Stimulated activated CD8-positive, alpha-beta memory T cell treated with anti-CD3 and anti-CD28 coated beads, Interleukin-15, amount 100 ng/mL, for 48 hours (primary cell): ENCODE measurements at regions not wholly inside any gene's neighbourhood (a gene's known extent, or its start where the extent isn't known, plus 50 kb on each side); places are given as distances from the start of the nearest gene placed in this dataset.

ENCODE experiments used
- DNase-seq, 2 donors: peaks; one replicate each; pipeline ENCODE4 v3.0.0-alpha.2; 2020; ENCODE audit warnings: low read depth in 2 of 2

DNA sequence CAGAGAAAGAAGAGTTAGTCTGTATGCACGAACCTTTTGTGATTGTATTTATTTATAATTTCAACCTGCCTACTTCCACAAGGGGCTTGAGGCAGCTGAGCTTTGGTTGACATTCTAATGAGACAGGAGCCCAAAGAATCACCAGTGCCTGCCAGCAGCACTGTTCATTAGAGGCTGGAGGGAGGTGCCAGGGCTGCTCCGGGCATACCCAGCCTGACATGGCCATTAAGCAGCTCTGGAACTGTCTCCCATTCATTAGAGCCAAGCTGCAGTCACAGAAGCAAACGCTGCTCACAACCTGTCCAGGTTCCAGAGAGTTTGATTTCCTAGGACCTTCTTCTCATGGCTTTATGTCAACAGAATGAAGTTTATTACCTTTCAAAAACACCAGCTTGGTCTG, 425.5 kb downstream of the RFC3 start:
- DNase-seq: no peak

DNA sequence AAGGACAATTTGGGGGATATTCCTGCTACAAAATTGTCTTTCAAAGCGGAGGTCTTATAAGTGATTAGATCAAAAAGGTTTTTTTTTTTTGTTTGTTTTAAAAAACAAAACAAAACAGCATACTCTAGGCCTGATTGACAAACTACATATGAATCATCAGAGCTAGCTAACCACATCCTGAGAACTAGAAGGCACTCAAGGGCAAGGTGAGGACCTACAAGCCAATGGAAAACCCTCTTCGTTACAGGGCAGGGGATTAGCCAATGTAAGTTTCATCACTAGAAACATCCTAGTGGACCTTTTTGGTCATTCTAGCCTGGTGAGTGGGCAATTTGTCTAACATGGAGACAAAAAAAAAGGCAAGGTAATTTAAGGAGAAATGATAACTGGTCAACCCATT, 428.6 kb downstream of the RFC3 start:
- no peak for DNase-seq

DNA sequence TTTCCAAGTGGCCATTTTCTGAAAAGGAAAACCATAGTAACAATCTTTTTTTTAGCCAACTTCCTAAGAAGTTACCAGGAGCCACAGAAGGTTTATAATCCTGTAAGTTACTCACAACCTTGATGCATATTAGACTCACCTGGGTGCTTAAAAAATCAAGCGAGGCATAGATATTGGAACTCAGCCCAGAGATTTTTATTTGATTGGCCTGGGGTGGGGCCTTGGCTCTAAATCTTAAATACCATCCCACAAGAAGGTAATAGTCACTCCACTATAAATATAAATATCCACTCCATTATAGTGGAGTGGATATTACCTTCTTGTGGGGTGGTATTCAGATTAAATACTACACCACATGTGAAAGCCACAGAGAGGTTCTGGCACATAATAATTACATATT, 429.6 kb downstream of the RFC3 start:
- DNase-seq: no peak

DNA sequence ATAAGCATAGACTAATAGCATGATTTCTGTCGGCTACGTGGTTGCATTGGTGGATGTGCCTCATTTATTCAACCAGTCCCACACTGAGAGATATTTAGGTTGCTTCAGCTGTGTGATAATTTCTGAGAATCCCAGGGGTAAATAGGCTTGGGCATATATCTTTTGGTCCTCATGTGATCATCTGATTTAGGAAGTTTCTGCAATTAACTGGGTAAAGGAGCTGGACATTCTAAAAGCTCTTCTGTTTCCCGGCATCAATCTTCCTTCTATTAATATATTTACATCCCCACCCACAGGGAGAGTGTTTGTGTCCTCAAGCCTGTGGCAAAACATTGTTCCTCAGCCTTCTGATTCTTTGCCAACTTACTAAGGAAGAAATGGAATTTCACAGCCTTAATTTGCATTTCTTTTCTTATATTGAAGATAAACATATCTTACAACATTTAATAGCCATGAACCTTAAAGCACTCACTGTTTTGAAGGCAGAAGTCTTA, 431.6 kb downstream of the RFC3 start:
- no peak for DNase-seq

DNA sequence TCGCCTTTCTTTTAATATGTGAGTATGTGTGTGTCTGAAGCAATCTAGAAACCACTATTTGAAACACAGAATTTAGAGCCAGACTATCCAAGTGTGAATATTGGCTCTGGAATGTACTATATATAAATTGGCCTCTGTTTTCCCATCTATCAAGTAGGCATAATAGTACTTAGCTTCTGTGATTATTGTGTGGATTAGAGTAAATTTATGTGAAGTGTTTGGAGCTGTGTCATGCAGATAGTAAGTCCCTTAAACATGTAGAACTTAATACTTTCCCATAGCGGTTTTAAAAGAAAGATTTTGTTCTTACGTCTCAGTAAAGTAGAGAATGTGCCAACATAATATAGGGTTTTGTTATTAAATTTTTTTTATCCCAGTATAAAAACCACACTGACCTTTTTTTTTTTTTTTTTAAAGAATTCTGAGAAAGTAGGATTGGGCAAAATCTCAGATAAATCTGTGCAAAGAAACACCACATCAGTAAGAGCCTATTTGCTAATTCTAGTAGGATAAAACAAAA, 432.3 kb downstream of the RFC3 start:
- no peak for DNase-seq

DNA sequence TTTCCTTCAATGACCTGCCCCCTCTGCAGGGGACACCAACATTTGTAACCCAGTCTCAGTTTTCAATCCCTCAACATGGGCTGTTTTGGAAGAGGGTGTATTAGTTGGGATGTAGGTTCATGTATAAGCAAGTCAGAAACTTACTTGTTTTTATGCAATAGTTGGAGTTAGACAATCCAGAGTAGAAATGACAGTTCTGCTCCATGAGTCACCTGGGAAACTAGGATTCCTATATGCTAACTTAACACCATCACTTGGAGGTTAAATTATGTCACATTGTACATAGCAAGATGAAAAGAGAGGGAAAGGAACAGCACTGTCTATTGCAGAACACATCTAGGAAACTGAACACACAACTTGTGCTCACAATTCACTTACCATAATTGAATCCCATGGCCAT, 436.4 kb downstream of the RFC3 start:
- no peak for DNase-seq

DNA sequence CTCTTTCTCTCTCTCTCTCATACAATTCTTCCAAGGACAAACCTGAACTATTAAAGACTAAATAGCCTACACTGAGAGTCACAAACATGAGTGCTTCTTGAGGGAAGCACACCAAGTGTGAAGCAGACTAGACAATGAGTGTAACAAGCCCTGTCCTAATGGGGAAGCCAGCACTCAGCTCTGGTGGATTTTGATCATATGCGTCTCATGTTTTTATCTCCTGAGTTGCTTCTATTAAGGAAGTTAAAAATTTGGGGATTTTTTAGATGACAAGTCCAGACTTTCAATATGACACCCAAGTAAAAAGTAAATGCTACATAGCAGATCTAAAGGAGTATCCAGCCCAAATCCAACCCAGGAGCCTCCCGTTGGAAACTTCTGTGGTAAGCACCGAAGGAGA, 437.8 kb downstream of the RFC3 start:
- DNase-seq: no peak

DNA sequence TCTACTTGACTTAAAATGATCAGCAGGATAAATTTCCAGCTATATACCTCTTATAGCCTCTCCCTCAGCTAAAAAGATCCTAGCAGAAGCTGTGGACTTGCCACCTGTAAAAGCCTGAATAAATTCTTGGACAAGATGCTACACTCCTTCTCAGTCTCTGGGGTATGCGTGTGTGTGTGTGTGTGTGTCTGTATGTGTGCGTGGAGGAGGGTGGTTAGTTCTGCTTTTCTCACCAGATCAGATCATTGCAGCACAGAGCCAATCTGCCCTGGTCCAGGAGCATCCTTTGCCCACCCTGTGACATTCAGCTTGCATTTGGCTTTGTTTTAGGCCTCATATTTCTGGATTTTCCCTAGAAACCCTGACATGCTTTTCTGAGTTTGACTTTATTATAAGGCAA, 438.3 kb downstream of the RFC3 start:
- DNase-seq: no peak

DNA sequence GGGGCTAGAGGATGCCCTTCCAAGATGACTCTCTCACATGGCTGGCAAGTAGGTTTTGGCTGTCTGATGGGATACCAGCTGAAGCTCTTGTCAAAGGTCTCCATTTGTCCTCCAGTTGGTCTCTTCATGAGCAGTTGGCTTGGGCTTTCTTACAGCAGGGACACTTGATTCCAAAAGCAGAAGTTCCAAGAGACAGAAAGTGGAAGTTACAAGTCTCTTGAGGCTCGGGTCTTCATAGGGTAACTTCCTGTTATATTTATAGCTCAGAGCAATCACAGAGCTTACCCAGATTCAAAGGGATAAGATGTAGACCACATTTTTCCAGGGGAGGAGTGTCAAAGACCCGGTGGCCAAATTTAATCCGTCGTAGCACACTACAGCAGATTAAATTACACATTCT, 440.0 kb downstream of the RFC3 start:
- no peak for DNase-seq

DNA sequence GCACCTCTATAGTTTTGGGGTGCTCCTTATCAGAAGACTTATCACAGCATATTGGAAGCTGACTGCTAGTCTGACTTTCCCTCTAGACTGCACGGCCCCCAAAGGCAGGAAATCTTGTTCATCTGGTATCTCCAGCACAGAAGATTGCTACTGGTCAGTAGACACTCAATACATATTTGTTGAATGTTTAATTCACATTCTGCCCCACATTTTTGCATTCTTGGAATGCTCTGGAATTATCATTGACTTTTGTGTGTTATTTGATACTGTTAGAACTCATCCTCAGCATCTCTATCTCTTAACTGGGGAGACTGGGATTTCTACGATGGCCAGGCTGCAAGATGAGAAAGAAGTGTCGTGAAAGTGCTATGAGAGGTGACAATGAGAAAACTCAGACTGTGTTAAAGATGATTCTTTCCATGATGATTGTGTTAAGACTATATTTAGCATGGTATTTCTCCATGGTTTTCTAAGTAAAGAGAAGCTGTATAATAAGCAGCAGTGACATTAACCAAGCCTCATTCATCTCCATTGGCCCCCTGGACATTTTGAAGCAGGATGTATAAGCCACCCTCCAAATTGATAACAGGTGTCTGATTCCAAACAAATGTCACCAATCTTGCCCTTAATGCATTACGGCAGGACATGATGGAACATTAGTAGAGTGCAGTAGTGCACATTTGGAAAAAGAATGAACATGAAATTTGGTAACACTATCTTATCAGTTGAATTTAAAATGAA, 440.9 kb downstream of the RFC3 start:
- no peak for DNase-seq

DNA sequence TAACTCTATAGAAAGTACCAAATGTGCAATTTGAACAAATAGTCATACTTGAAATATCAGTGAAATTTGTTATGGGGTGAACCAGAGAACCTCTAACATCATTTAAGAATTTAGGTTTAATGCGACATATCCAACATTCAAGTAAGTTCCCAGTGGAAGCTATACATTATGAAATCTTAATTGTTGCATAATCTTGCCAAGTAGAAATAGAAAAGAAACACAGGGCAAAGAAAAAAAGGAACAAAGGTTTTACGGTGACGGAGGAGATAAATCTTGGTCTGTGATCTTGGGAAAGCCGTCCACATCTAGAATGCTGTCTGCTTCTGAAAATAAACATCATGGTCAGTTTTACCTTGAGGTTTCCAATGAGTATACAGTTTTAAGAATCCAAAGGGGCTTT, 445.7 kb downstream of the RFC3 start:
- no peak for DNase-seq

DNA sequence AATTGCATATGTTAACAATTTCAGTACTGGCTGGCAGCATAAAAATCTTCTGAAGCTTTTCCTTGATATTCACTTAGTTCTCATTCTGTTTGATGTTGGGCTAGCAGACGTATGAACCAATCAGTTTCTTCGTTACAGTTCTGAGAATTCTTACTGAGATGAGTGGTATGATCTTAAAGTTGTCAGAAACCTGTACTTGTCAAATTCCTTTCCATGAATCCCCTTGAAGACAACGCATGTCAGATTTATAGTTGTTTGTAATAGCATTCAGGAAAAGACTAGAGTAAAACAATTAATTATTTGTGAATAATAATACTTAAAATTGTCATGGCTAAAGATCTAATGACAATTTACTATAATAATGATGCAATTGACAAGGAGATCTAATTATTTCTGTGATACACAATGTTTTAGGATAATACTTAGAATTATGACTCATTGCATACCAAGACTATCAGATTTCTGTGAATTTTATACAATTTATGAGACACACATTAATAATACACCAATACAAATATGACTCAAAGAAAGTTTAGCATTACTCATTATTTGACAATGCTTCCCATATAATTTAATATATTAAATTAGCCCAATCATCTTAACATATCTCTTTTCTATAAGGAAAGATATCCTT, 447.2 kb downstream of the RFC3 start:
- no peak for DNase-seq

DNA sequence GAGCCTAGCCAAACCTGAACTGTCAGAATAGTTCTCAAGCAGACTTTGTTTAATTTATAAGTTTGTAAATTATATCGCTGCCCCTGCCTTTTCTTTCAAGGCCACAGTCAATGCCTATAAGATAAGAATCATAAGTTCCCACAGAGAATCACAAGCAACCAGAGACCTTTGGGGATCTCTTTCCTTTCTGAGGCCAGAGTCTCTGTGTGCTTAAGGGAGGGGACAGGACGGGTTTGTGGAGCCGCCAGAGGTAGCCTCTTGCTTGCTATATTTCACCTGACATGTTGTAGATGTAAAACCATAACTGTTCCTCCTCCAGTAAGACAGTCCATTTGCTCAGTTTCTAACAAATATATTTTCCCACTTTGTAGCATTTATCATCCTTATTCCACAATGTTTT, 458.8 kb downstream of the RFC3 start:
- DNase-seq: no peak

DNA sequence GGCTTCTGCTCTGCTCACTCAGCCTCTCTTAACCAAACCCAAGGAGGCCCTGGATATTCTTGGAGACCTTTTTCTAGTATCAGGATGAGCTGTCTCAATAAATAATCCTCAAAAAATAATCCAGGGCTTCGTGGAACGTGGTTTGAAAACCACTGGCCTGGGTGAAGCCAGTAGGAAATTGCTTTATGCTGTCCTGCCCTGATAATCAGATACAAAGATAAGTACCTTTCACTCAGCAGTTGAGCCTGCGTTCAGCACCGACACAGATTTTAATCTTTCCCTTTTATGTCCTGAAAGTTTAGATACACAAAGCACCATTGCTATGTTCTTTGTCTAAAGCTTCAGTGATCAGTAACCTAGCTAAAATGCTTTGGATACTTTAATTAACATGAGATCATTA, 460.0 kb downstream of the RFC3 start:
- DNase-seq: no peak

DNA sequence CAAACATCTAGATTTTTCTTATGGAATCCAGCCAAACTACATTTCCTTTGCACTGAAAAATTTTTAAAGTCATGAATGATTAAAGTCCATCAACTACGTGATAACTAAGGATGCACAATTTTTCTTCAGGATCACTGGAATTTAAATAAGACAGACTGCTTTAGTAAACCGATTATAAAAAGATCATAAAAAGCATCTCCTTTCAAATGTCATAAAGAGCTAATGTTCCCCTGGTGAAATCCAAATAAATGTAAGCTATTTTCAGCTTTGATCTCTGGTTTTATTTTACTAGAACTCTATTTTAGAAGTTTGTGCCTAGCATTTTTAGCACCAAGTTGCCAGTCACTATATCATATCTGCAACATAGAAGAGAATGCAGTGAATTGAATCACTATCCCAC, 460.8 kb downstream of the RFC3 start:
- DNase-seq: no peak

DNA sequence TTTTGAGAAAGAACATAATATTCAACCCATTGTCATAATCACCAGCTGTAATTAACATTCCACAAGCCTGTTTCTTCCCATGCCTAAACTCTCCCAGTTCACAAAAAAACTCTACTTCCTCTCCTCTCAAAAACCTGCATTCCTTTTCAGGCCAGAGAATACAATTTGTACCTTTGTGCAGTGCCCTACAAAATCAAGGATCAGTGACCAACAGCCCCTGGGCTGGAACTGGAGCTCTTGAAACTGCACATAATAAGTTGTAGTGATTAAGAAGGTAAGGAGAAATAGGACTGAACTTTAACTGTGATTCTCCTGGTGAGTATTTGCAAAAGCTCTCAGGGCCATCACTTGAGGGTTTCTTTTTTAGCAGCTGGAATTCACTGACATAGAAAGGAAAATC, 472.7 kb downstream of the RFC3 start:
- DNase-seq: no peak

DNA sequence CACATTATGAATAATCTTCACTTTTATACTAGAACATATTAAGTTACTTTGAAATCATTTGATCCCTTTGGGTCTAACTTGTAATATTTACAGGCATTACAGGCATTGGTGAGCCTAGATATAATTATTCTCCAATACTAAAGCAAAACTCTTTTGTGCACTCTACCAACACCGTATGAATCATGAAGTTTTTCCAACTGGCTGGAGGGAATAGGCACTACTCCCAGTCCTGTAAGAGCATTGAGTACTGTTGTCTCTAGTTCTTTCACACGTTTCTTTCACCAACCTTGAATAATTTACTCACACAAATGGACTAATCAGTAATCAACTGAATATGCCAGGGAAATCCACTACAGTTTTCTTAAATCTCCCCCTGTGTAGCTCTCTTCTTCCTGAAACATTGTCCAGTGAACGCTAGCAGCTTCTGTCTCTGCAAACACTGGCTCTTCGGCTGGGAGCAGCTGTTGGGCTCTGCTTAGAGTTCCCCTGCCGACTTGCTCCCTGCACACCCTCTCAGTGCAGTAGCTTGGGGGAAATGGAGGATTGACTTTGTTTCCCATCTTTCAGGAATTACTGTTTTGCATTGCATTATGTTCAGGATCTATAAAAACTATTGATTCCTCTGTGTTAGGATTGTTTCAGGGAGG, 476.7 kb downstream of the RFC3 start:
- DNase-seq: no peak

DNA sequence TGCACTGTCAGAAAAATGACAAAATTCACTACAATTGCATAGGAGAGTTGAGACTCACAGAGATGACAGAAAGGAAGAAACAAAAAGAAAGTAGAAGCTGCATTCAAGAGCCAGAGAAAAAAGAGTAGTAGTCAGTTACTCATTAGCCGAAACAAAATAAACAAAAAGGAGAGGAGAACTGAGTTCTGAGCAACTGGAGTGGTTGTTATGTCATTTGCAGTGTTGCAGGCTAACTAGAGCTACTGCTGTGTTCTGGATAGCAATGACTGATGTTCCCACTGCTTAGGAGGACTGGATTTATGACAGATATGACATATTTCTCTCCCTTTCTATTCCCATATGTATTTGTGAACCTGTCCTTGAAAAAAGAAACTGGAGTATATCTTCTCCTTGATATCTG, 482.6 kb downstream of the RFC3 start:
- DNase-seq: no peak

DNA sequence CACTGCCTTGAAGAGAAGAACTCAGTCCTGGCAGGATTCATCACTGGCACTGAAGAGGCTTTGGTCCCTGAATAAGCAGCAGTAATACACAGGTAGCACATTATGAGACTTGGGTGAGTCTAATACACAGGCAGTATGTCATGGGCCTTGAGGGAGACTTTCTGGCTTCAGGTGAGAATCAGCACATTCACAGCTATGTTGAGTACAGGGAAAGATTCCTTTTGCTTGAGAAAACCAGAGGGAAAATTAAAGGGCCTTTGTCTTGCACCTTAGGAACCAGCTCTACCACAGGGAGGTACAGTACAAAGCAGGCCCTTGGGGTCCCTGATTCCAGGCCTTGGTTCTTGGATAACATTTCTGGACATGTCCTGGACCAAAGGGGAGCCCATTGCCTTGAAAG, 484.6 kb downstream of the RFC3 start:
- no peak for DNase-seq

DNA sequence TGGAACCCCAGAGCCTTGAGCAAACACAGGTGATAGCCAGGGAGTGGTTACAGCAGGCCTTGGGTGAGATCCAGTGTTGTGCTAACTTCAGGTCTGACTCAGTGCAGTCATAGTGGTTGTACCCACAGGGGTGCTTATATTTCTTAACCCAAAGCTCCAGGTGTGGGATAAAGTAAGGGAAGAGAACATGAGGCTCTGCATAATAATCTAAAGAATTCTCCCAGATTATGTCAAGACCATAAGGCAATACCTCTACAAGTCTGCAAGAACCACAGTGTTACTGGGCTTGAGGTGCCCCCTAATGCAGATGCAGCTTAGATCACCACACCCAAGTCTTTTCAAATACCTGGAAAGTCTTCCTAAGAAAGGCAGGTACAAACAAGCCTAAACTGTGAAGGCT, 485.4 kb downstream of the RFC3 start:
- DNase-seq: no peak

DNA sequence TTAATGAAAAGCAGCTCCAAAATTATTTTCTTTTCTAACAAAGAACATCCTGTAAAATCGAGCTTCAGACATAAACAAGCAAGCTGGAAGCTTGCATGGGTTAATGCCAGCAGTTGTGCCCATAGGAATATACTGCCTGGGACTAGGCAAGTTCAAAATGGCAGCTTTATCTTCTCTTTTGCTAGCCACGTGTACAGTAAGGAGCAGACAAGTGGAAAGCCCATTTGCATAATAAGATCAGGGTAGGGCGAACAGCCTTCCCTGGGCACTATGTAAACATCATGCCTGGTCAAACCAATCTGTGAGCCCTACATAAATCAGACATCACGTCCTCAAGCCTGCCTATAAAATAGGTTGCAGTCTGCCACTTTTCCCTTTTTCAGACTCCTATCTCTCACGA, 489.7 kb downstream of the RFC3 start:
- no peak for DNase-seq

DNA sequence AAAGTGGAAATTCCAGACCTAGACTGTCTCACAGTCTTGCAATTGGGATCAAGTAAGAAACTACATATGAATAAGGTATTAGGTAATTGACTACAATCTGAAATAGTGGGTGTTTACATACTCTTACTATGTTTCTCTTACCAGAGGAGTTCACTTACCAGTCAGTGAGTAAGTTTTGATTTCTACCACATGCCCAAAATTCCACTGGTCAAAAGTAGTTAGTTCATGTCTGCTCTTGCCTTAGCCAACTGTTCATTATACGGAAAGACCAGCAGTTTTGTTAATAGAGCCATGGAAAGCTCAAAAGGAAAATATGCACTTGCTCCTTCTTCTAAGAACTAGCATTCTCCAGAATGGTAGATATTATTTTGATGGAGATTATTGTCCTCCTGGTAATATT, 490.8 kb downstream of the RFC3 start:
- no peak for DNase-seq

DNA sequence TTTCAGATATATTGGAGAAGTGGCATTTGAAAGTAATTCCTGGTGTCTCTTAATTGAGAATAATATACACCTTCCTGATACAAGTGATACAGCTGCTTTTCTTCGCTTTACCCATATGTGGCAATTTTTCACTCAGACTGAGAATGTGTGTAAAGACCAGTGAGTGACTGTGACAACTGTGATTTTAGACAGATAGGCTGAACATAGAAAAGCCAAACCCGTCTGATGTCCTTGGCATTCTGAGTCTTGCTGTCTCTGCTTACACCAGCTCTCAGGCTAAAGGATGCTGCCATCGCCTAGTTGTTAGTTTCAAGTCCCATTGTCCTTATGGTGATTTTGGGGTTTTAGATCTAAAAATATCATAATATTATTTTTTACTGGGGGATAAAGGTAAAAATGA, 492.6 kb downstream of the RFC3 start:
- DNase-seq: no peak
